VCaP (cell line): ENCODE measurements at regions not wholly inside any gene's neighbourhood (a gene's known extent, or its start where the extent isn't known, plus 50 kb on each side); places are given as distances from the start of the nearest gene placed in this dataset.

Experiments
- H3K27ac ChIP-seq: fragments of 450-650 bp; 2 replicates; pipeline ENCODE4 v1.5.1; 2017
- TF ChIP-seq, protein P1 (sequence below): fragments of 450-650 bp; conservative IDR thresholded peaks from 2 replicates; pipeline ENCODE4 v1.5.1; 2017; ENCODE audit warnings: mild to moderate bottlenecking, moderate library complexity

GRCh38 chr6:2491137-2491536, 245.7 kb upstream of the GMDS start:
- TF ChIP-seq, protein P1, sequence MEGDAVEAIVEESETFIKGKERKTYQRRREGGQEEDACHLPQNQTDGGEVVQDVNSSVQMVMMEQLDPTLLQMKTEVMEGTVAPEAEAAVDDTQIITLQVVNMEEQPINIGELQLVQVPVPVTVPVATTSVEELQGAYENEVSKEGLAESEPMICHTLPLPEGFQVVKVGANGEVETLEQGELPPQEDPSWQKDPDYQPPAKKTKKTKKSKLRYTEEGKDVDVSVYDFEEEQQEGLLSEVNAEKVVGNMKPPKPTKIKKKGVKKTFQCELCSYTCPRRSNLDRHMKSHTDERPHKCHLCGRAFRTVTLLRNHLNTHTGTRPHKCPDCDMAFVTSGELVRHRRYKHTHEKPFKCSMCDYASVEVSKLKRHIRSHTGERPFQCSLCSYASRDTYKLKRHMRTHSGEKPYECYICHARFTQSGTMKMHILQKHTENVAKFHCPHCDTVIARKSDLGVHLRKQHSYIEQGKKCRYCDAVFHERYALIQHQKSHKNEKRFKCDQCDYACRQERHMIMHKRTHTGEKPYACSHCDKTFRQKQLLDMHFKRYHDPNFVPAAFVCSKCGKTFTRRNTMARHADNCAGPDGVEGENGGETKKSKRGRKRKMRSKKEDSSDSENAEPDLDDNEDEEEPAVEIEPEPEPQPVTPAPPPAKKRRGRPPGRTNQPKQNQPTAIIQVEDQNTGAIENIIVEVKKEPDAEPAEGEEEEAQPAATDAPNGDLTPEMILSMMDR = no peak
- no peak overlapping the region for H3K27ac ChIP-seq

DNA sequence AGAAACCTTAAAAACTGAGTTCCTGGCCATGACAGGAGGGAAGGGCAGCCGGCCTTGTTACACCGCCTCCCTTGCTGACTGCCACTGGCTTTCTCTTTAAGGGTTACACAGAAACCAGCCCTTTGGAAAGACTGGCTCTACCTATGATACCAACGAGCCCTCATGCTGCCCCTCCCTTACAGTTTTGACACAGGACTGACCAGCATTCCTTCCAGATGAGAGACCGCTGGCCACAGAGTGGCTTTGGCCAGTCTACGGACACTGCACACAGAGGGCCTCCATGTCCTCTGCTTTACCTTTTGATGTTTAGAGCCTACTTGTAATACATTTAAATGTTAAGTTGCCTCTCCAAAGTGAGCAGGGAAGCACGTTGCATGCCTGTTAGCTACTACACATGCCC, 243.2 kb upstream of the GMDS start:
- TF ChIP-seq, protein P1 = no peak

GRCh38 chr6:2485116-2485515, 239.7 kb upstream of the GMDS start:
- H3K27ac ChIP-seq = no peak overlapping the region
- TF ChIP-seq, protein P1 = no peak

More for the DNA sequence above, 243.2 kb upstream of the GMDS start:
- H3K27ac ChIP-seq = no peak overlapping the region

DNA sequence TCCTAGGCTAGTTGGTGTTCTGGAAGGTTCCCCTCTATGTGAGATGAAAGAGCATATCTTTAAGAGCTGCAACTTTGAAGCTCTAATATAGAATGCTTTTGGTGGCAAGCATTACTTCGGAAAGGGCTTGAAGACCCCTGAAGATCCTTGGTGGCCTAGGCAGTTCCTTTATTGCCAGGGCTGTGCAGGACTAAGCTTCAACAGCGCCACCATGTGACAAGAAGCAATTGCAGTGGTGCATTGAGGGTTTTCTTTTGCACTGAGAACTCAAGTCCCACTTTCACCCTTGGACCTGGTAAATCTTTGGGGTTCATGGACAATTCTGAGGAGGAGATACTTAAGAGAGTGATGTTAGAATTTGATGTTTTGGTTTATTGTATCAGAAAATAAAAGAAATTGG, 237.4 kb upstream of the GMDS start:
- TF ChIP-seq, protein P1 = no peak
- H3K27ac ChIP-seq = no peak overlapping the region

DNA sequence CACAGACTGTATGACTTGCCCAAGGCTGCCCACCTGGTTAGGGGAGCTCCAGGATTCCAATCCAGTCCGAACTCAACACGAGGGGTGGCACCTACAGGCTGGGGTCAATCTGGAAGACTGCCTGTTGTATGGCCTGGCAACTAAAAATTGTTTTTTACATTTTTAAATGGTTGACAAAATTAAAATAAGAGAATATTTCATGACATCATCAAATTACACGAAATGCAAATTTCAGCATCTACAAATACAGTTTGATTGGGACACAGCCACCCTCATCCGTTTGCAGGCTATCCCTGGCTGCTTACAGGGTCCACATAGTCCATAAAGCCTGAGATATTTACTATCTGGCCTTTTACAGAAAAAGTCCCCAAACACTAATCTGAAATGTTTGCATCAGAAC, 235.9 kb upstream of the GMDS start:
- TF ChIP-seq, protein P1 = no peak

GRCh38 chr6:2480267-2480966, 235.0 kb upstream of the GMDS start:
- no peak overlapping the region for H3K27ac ChIP-seq
- TF ChIP-seq, protein P1 = no peak

More for the DNA sequence above, 235.9 kb upstream of the GMDS start:
- no peak overlapping the region for H3K27ac ChIP-seq

DNA sequence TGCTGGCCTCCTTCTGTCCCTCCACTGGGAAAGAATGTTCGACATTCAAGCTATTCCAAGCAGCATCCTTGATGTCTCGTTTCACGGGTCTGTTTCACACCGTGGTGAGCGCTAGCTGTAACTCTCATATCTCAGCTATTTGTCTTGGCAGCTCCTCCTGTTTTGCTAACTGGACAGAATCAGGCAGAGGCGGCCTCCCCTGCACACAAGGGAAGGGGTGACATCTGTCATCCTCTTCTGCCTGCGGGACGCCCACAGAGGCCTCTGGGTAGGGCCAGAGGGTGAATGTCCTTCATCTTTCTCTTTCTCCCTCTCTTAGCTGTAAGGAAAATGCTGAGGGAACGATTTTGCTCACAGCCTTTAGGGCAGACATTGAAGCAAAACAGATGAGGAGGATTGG, 232.8 kb upstream of the GMDS start:
- peak overlapping the region; percentile 71 for H3K27ac ChIP-seq
- TF ChIP-seq, protein P1 = no peak
